GM23338 (cell line): ENCODE measurements at regions not wholly inside any gene's neighbourhood (a gene's known extent, or its start where the extent isn't known, plus 50 kb on each side); places are given as distances from the start of the nearest gene placed in this dataset.

ENCODE experiments used
- ATAC-seq: fragments of 200-7000 bp; cut with Tn5 transposase; 3 replicates; pipeline ENCODE4 v1.9.1; 2020
- DNase-seq: peaks from one replicate; pipeline ENCODE4 v3.0.0-alpha.2; 2015; ENCODE audit warnings: low spot score
- H2AFZ ChIP-seq: fragments of 200-600 bp; sonication (generic); 2 replicates; pipeline ENCODE4 v1.8.0; 2016; ENCODE audit warnings: antibody characterized with exemption, mild to moderate bottlenecking, moderate library complexity
- H3F3A ChIP-seq: fragments of 200-600 bp; sonication (generic); replicated peaks from 2 replicates; pipeline ENCODE4 v1.8.0; 2017; ENCODE audit warnings: antibody characterized with exemption, mixed run types, low read depth
- H3K27ac ChIP-seq: fragments of 200-600 bp; sonication (generic); 2 replicates; pipeline ENCODE4 v1.6.1; 2016; ENCODE audit warnings: low read depth
- H3K27me3 ChIP-seq: fragments of 200-600 bp; sonication (generic); 2 replicates; pipeline ENCODE4 v1.8.0; 2016; ENCODE audit warnings: mild to moderate bottlenecking, mixed run types, moderate library complexity; ENCODE audit not compliant: insufficient read depth
- H3K36me3 ChIP-seq: fragments of 200-600 bp; sonication (generic); 2 replicates; pipeline ENCODE4 v1.8.0; 2016; ENCODE audit warnings: mild to moderate bottlenecking; ENCODE audit not compliant: insufficient read depth
- H3K4me1 ChIP-seq: fragments of 200-600 bp; sonication (generic); 2 replicates; pipeline ENCODE4 v1.8.0; 2016; ENCODE audit warnings: mild to moderate bottlenecking, moderate library complexity; ENCODE audit not compliant: insufficient read depth
- H3K4me2 ChIP-seq: fragments of 200-600 bp; sonication (generic); 2 replicates; pipeline ENCODE4 v1.7.1; 2017; ENCODE audit warnings: mixed run types
- H3K4me3 ChIP-seq: fragments of 200-600 bp; sonication (generic); 2 replicates; pipeline ENCODE4 v1.6.1; 2016; ENCODE audit warnings: mixed run types
- H3K79me2 ChIP-seq: fragments of 200-600 bp; sonication (generic); replicated peaks from 2 replicates; pipeline ENCODE4 v1.8.0; 2017; ENCODE audit warnings: mild to moderate bottlenecking; ENCODE audit not compliant: insufficient read depth
- H3K9me2 ChIP-seq: fragments of 200-600 bp; sonication (generic); 2 replicates; pipeline ENCODE4 v1.8.0; 2017; ENCODE audit not compliant: insufficient read depth
- H4K20me1 ChIP-seq: fragments of 200-600 bp; sonication (generic); replicated peaks from 2 replicates; pipeline ENCODE4 v1.8.0; 2017; ENCODE audit warnings: mild to moderate bottlenecking; ENCODE audit not compliant: insufficient read depth
- H3K27ac Mint-ChIP-seq: 2 replicates; pipeline ENCODE4 v1.8.0; 2020; ENCODE audit warnings: inconsistent platforms, mild to moderate bottlenecking, moderate library complexity, mixed read lengths
- H3K27me3 Mint-ChIP-seq: 3 replicates; pipeline ENCODE4 v1.8.0; 2022; ENCODE audit warnings: low read depth, mild to moderate bottlenecking, moderate library complexity, mixed read lengths, inconsistent platforms; ENCODE audit not compliant: insufficient read depth, poor library complexity
- H3K36me3 Mint-ChIP-seq: 3 replicates; pipeline ENCODE4 v1.8.0; 2021; ENCODE audit warnings: low read depth, mild to moderate bottlenecking, inconsistent platforms, moderate library complexity, mixed read lengths
- H3K4me1 Mint-ChIP-seq: 3 replicates; pipeline ENCODE4 v1.8.0; 2020; ENCODE audit warnings: mild to moderate bottlenecking, inconsistent platforms, mixed read lengths
- H3K4me3 Mint-ChIP-seq: 3 replicates; pipeline ENCODE4 v1.8.0; 2021; ENCODE audit warnings: moderate library complexity, mild to moderate bottlenecking, inconsistent platforms, mixed read lengths
- H3K9me3 Mint-ChIP-seq: 3 replicates; pipeline ENCODE4 v1.8.0; 2020; ENCODE audit warnings: moderate library complexity, mild to moderate bottlenecking, inconsistent platforms, mixed read lengths
- CREB1 ChIP-seq: fragments of 250-450 bp; sonication (Bioruptor Pico); IDR thresholded peaks from 2 replicates; pipeline ENCODE4 v1.5.0; 2020; ENCODE audit warnings: low read depth, mild to moderate bottlenecking, moderate library complexity
- CTCF ChIP-seq, 2 experiments: fragments of 200-600 bp in 1 of 2; sonication (generic) in 1 of 2; conservative IDR thresholded peaks; 2 replicates each; pipeline versions ENCODE4 v1.5.1 to v1.6.1; 2016 to 2017; ENCODE audit warnings: antibody characterized with exemption in 2 of 2, low read depth in 2 of 2, mild to moderate bottlenecking in 2 of 2, moderate library complexity in 1 of 2
- ETS1 ChIP-seq: IDR thresholded peaks from 2 replicates; pipeline ENCODE4 v1.6.1; 2016; ENCODE audit warnings: antibody characterized with exemption
- EZH2 ChIP-seq: fragments of 200-600 bp; sonication (generic); IDR thresholded peaks from one replicate; pipeline ENCODE4 v1.8.0; 2017; ENCODE audit warnings: antibody characterized with exemption, mild to moderate bottlenecking, low read depth; ENCODE audit not compliant: unreplicated experiment
- EZH2phosphoT487 ChIP-seq: fragments of 200-600 bp; sonication (generic); IDR thresholded peaks from one replicate; pipeline ENCODE4 v1.8.1; 2018; ENCODE audit warnings: antibody characterized with exemption; ENCODE audit not compliant: unreplicated experiment
- JUNB ChIP-seq: IDR thresholded peaks from one replicate; pipeline ENCODE4 v1.6.1; 2016; ENCODE audit warnings: antibody characterized with exemption; ENCODE audit not compliant: unreplicated experiment
- NANOG ChIP-seq: IDR thresholded peaks from 2 replicates; pipeline ENCODE4 v1.6.1; 2016; ENCODE audit warnings: antibody characterized with exemption, borderline replicate concordance
- POLR2AphosphoS5 ChIP-seq: IDR thresholded peaks from 2 replicates; pipeline ENCODE4 v1.6.1; 2016; ENCODE audit warnings: antibody characterized with exemption, low read depth
- REST ChIP-seq: IDR thresholded peaks from one replicate; pipeline ENCODE4 v1.6.1; 2018; ENCODE audit warnings: antibody characterized with exemption; ENCODE audit not compliant: unreplicated experiment
- STAT1 ChIP-seq: IDR thresholded peaks from one replicate; pipeline ENCODE4 v1.6.1; 2016; ENCODE audit warnings: antibody characterized with exemption; ENCODE audit not compliant: unreplicated experiment
- ZNF114 ChIP-seq: fragments of 250-450 bp; sonication (Bioruptor Pico); IDR thresholded peaks from 2 replicates; pipeline ENCODE4 v1.5.0; 2020; ENCODE audit warnings: mild to moderate bottlenecking, moderate library complexity
- ZNF331 ChIP-seq: fragments of 250-450 bp; sonication (Bioruptor Pico); IDR thresholded peaks from 2 replicates; pipeline ENCODE4 v1.5.0; 2020; ENCODE audit warnings: low read depth, mild to moderate bottlenecking, moderate library complexity

GRCh38 chr2:100199421-100199820, 57.0 kb upstream of the AFF3 start (continued):
- no peak for TF ChIP-seq CTCF (conservative IDR thresholded peaks at IDR 0.05; ENCODE audit: low read depth in 2 of 2)
- no peak for TF ChIP-seq ETS1
- TF ChIP-seq ZNF331: no peak
- TF ChIP-seq CREB1: no peak
- no peak for TF ChIP-seq JUNB

- Histone ChIP-seq H3F3A (no peaks in the 10 kb centered on the region), H2AFZ (peak overlapping the region; percentile 98), H3K4me2 (no peak overlapping the region), H3K27ac (no peak overlapping the region), H3K79me2 (no peaks in the 10 kb centered on the region), H4K20me1 (no peaks in the 10 kb centered on the region), H3K4me1 (peaks cover 13% of the 10 kb centered on the region; the same call in 1 of the 2 replicates), H3K9me2 (0 out of 2 replicates have a peak, but pooled peaks cover 4% of the 10 kb centered on the region), H3K27me3 (no peaks in the 10 kb centered on the region), H3K36me3 (no peaks in the 10 kb centered on the region), H3K4me3 (no peak overlapping the region)
- Mint-ChIP-seq H3K4me3 (no peak overlapping the region), H3K9me3 (no peaks in the 10 kb centered on the region; the same call in 2 of the 3 replicates), H3K27ac (no peak overlapping the region), H3K36me3 (no peaks in the 10 kb centered on the region), H3K4me1 (peaks cover 21% of the 10 kb centered on the region), H3K27me3 (peaks cover 6% of the 10 kb centered on the region)
- DNase-seq: no peak
- ATAC-seq: peak; percentile 21; the same call in 2 of the 3 replicates
- TF ChIP-seq EZH2 (no peak), NANOG (no peak), REST (no peak), ETS1 (no peak), CTCF (conservative IDR thresholded peaks at IDR 0.05; ENCODE audit: low read depth in 2 of 2) (no peak), EZH2phosphoT487 (no peak), ZNF114 (CRISPR knock-in tag) (no peak), JUNB (no peak), POLR2AphosphoS5 (no peak), CREB1 (no peak), STAT1 (no peak)
Observed at GRCh38 chr2:100198461-100199230, 56.3 kb upstream of the AFF3 start.
